NCI-H748 treated with DMSO at 0.1 percent for 48 hours (cell line): ENCODE measurements at regions not wholly inside any gene's neighbourhood (a gene's known extent, or its start where the extent isn't known, plus 50 kb on each side); places are given as distances from the start of the nearest gene placed in this dataset.
"Not testable (repeated sequence)": the region's sequence is repeated elsewhere in the genome, so short reads cannot be mapped to it uniquely, and the experiment has no call there.

ENCODE experiments used
- DNase-seq: peaks from one replicate; lab custom pipeline; 2025; lab: John Stamatoyannopoulos, UW

GRCh38 chr15:87672309-87673288 lies 583.9 kb downstream of the NTRK3 start:
- DNase-seq, result peak; percentile 4

- DNase-seq, result no peak
These were observed 585.2 kb downstream of the NTRK3 start for GRCh38 chr15:87671289-87671688.

GRCh38 chr15:87669846-87670245 lies 586.7 kb downstream of the NTRK3 start:
- no peak for DNase-seq

- not testable (repeated sequence) for DNase-seq
These were observed 587.6 kb downstream of the NTRK3 start for GRCh38 chr15:87668768-87669564.

- no peak for DNase-seq
These were observed 588.9 kb downstream of the NTRK3 start for GRCh38 chr15:87667643-87668042.

GRCh38 chr15:87662575-87662974 lies 594.0 kb downstream of the NTRK3 start:
- DNase-seq, result no peak

GRCh38 chr15:87661454-87662355 lies 594.8 kb downstream of the NTRK3 start:
- no peak for DNase-seq

GRCh38 chr15:87660251-87661129 lies 596.0 kb downstream of the NTRK3 start:
- DNase-seq, result no peak

- no peak for DNase-seq
These were observed 600.2 kb downstream of the NTRK3 start for GRCh38 chr15:87656372-87656771.

- DNase-seq, result no peak
These were observed 602.9 kb downstream of the NTRK3 start for GRCh38 chr15:87653646-87654045.

- no peak for DNase-seq
These were observed 607.4 kb downstream of the NTRK3 start for GRCh38 chr15:87649175-87649574.

- no peak for DNase-seq
These were observed 608.3 kb downstream of the NTRK3 start for GRCh38 chr15:87648278-87648677.

GRCh38 chr15:87645723-87646122 lies 610.8 kb downstream of the NTRK3 start:
- no peak for DNase-seq

- DNase-seq, result not testable (repeated sequence)
These were observed 613.5 kb downstream of the NTRK3 start for GRCh38 chr15:87642997-87643396.

- no peak for DNase-seq
These were observed 617.1 kb downstream of the NTRK3 start for GRCh38 chr15:87639305-87640011.

GRCh38 chr15:87638554-87639083 lies 617.9 kb downstream of the NTRK3 start:
- no peak for DNase-seq

- no peak for DNase-seq
These were observed 622.2 kb downstream of the NTRK3 start for GRCh38 chr15:87634361-87634760.

- DNase-seq, result peak; percentile 1
These were observed 623.0 kb downstream of the NTRK3 start for GRCh38 chr15:87633525-87633924.

GRCh38 chr15:87632364-87632763 lies 624.2 kb downstream of the NTRK3 start:
- no peak for DNase-seq

GRCh38 chr15:87631775-87632174 lies 624.8 kb downstream of the NTRK3 start:
- DNase-seq, result no peak
